Adrenal gland (tissue), 5 donors: ENCODE measurements at regions not wholly inside any gene's neighbourhood (a gene's known extent, or its start where the extent isn't known, plus 50 kb on each side); places are given as distances from the start of the nearest gene placed in this dataset.

Experiments
- CTCF ChIP-seq, 6 experiments: fragments of 450-650 bp in 4 of 6; fragments of 200-600 bp in 2 of 6; sonication (generic) in 1 of 6; IDR thresholded peaks; 1 replicate in 5 of 6; 2 replicates in 1 of 6; pipeline versions ENCODE4 v1.5.1 to v1.8.0; 2016 to 2021; ENCODE audit warnings: antibody characterized with exemption in 6 of 6, mild to moderate bottlenecking in 2 of 6, moderate library complexity in 1 of 6
- POLR2A ChIP-seq, 2 donors: fragments of 450-650 bp; IDR thresholded peaks; one replicate each; pipeline ENCODE4 v1.6.1; 2017; ENCODE audit warnings: antibody characterized with exemption in 2 of 2, mild to moderate bottlenecking in 2 of 2, moderate library complexity in 1 of 2
- donor health status: DM: no; HTN: no; CAD: no.

- no peak for TF ChIP-seq CTCF (IDR thresholded peaks at IDR 0.05)
- TF ChIP-seq POLR2A (IDR thresholded peaks at IDR 0.05): no peak
Measured at GRCh38 chr1:30295674-30296073, 427.7 kb downstream of the MATN1 start.
